ENCODE measurements at regions not wholly inside any gene's neighbourhood (a gene's known extent, or its start where the extent isn't known, plus 50 kb on each side); places are given as distances from the start of the nearest gene placed in this dataset.

DNA sequence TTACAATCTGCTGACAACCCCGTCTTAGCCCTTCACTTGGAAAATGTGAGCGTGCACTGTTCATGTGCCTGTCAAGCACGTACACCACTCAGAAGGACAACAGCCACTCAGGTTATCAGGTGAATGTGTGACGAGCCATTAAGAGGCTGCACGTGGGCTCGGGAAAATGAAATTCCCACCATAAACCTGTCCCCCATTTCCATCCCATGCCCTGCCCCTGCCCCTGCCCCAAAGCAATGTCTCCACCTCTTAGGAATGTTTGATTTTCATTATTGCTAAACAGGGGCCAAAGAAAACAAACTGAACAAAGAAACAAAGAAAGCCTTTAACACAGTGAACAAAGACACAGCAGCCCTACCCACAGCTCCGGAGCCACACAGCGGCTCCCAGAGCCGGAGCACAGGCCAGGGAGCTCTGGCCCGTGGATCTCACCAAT is 90.5 kb downstream of the TMEM18 start:
- no peak overlapping the region for H3K9ac ChIP-seq (ENCODE audit: control insufficient read depth, insufficient read depth, low read length)
- ATAC-seq: no peak
- H3K4me2 ChIP-seq (ENCODE audit: control insufficient read depth, insufficient read depth): no peak overlapping the region
- H3K79me2 ChIP-seq (ENCODE audit: control insufficient read depth, insufficient read depth, low read length): no peaks in the 10 kb centered on the region
- CTCF ChIA-PET: no interaction called here
- in situ Hi-C loops (cut with MboI) (no loop called here), intact Hi-C loops (cut with micrococcal nuclease; ENCODE audit: unreplicated experiment) (no loop called here)
- H3K27me3 ChIP-seq (replicated peaks in 1 of 2; ENCODE audit: control insufficient read depth in 2 of 2, insufficient read depth in 2 of 2, low read length in 1 of 2): peaks cover 0 to 1% of the 10 kb centered on the region in 2 experiments; a peak in 1 of 4 replicates
- H3K27ac ChIP-seq (ENCODE audit: control insufficient read depth, insufficient read depth): no peak overlapping the region
- H3K9me3 ChIP-seq (replicated peaks; ENCODE audit: control insufficient read depth, insufficient read depth, low read length): no peaks in the 10 kb centered on the region
- no TSS peak for BruUV-seq (replicated peaks)
- H3K36me3 ChIP-seq (ENCODE audit: control insufficient read depth in 2 of 2, insufficient read depth in 2 of 2, low read length in 1 of 2): no peaks in the 10 kb centered on the region
- RAD21 ChIA-PET (ENCODE audit: unreplicated experiment): no interaction called here
- FAIRE-seq: no peak
- H4K20me1 ChIP-seq (ENCODE audit: control insufficient read depth, insufficient read depth): no peaks in the 10 kb centered on the region
- no peak for DNase-seq (ENCODE audit: low read depth, low spot score)
- SMC1A ChIA-PET (ENCODE audit: uncharacterized antibody, unreplicated experiment): no interaction called here
- TF ChIP-seq HDAC2 (IDR thresholded peaks at IDR 0.05) (no peak), PAX8 (IDR thresholded peaks at IDR 0.05) (no peak), STAT3 (IDR thresholded peaks at IDR 0.05; ENCODE audit: low read depth, low read length) (no peak), NBN (IDR thresholded peaks at IDR 0.05) (no peak), SUZ12 (IDR thresholded peaks at IDR 0.05; ENCODE audit: unreplicated experiment) (no peak), EGR1 (IDR thresholded peaks at IDR 0.05; ENCODE audit: borderline replicate concordance in 1 of 2, low read depth in 2 of 2, low read length in 2 of 2) (no peak)
- H2AFZ ChIP-seq (ENCODE audit: control insufficient read depth, low read depth, low read length): no peak overlapping the region
- POLR2A ChIA-PET: no interaction called here
- peaks cover 10% of the 10 kb centered on the region; the same call in 1 of the 2 replicates for H3K4me1 ChIP-seq (ENCODE audit: control insufficient read depth, insufficient read depth, low read length)
- WGBS (ENCODE audit: insufficient coverage, insufficient replicate concordance, low lambda C conversion rate, missing lambda C conversion rate): 27% methylated on average over 10 of the region's 10 CpGs
- H3K4me3 ChIP-seq: no peak overlapping the region

DNA sequence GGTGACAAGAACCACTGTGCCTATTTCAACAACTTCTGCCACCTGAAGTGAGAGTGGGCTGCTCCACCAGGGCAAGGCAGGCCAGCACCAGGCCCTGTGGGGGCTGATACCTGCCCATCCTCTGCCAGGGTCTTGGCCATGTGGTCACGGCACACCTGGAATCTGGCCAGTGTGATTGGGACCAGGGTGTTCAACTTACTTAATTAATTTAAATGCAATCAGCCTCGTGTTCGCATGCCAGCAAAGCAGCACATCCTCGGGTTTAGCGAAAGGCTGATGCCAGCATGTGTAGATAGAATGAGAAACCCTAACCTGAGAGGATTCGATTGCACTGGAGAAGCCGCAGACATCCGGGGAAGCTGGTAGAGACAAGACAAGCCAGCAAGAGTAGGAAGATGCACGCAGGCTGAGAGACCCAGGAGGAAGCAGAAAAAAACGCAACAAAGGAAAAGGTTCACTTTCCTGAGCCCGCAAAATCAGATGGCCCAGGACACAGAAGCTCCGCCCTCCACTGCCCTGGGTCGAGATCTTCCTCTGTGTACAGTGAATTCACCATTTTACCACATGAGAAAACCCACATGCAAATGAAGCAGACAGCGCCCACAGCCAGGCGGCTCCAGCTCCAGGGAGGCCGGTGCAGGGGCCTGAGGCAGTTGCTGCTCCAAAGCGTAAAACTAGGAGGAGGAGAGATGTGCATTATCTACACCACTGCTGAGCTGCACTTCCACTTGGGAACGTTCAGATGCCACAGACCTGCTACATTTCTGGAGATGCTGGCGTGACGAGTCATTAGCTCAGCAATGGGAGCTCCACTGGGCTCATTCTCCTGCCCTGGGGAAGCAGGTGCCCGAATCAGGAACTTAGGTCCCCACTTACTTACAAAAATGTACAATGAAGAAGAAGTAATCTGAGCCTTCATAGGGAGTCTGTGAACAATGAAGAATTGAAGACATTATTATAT is 92.1 kb downstream of the TMEM18 start:
- in situ Hi-C loops (cut with MboI) (no loop called here), intact Hi-C loops (cut with micrococcal nuclease; ENCODE audit: unreplicated experiment) (no loop called here)
- TF ChIP-seq RUNX3 (IDR thresholded peaks at IDR 0.05; ENCODE audit: low read length): peak; percentile 48
- TF ChIP-seq, protein P1, sequence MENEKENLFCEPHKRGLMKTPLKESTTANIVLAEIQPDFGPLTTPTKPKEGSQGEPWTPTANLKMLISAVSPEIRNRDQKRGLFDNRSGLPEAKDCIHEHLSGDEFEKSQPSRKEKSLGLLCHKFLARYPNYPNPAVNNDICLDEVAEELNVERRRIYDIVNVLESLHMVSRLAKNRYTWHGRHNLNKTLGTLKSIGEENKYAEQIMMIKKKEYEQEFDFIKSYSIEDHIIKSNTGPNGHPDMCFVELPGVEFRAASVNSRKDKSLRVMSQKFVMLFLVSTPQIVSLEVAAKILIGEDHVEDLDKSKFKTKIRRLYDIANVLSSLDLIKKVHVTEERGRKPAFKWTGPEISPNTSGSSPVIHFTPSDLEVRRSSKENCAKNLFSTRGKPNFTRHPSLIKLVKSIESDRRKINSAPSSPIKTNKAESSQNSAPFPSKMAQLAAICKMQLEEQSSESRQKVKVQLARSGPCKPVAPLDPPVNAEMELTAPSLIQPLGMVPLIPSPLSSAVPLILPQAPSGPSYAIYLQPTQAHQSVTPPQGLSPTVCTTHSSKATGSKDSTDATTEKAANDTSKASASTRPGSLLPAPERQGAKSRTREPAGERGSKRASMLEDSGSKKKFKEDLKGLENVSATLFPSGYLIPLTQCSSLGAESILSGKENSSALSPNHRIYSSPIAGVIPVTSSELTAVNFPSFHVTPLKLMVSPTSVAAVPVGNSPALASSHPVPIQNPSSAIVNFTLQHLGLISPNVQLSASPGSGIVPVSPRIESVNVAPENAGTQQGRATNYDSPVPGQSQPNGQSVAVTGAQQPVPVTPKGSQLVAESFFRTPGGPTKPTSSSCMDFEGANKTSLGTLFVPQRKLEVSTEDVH (IDR thresholded peaks at IDR 0.05; ENCODE audit: low read depth, partially characterized antibody): no peak
- TF ChIP-seq POU2F2 (IDR thresholded peaks at IDR 0.05; ENCODE audit: borderline replicate concordance, low read depth, low read length): peak; percentile 81; the same call in 1 of the 3 replicates
- TF ChIP-seq RAD51 (IDR thresholded peaks at IDR 0.05): no peak
- H3K9me3 ChIP-seq (replicated peaks; ENCODE audit: control insufficient read depth, insufficient read depth, low read length): no peaks in the 10 kb centered on the region
- no peak overlapping the region for H2AFZ ChIP-seq (ENCODE audit: control insufficient read depth, low read depth, low read length)
- peak; percentile 89 for ATAC-seq
- no TSS peak for BruUV-seq (replicated peaks)
- ChIA-PET SMC1A (ENCODE audit: uncharacterized antibody, unreplicated experiment) (no interaction called here), POLR2A (no interaction called here), CTCF (no interaction called here), RAD21 (ENCODE audit: unreplicated experiment) (interaction anchor here (0.8 kb wide), 1 partner anchor 66 kb away, joined by 3 read pairs; no protein-coding TSS in a partner anchor)
- no peak overlapping the region for H3K27ac ChIP-seq (ENCODE audit: control insufficient read depth, insufficient read depth)
- no peaks in the 10 kb centered on the region for H3K36me3 ChIP-seq (ENCODE audit: control insufficient read depth in 2 of 2, insufficient read depth in 2 of 2, low read length in 1 of 2)
- no peaks in the 10 kb centered on the region for H4K20me1 ChIP-seq (ENCODE audit: control insufficient read depth, insufficient read depth)
- no peak overlapping the region for H3K9ac ChIP-seq (ENCODE audit: control insufficient read depth, insufficient read depth, low read length)
- H3K4me2 ChIP-seq (ENCODE audit: control insufficient read depth, insufficient read depth): peak overlapping the region; percentile 25; the same call in 1 of the 2 replicates
- no peak for DNase-seq (ENCODE audit: low read depth, low spot score)
- FAIRE-seq: peak; percentile 59
- H3K79me2 ChIP-seq (ENCODE audit: control insufficient read depth, insufficient read depth, low read length): no peaks in the 10 kb centered on the region
- 9% methylated on average over 21 of the region's 21 CpGs for WGBS (ENCODE audit: insufficient coverage, insufficient replicate concordance, low lambda C conversion rate, missing lambda C conversion rate)
- H3K27me3 ChIP-seq (replicated peaks in 1 of 2; ENCODE audit: control insufficient read depth in 2 of 2, insufficient read depth in 2 of 2, low read length in 1 of 2): no peaks in the 10 kb centered on the region
- peaks cover 10% of the 10 kb centered on the region; the same call in 1 of the 2 replicates for H3K4me1 ChIP-seq (ENCODE audit: control insufficient read depth, insufficient read depth, low read length)
- H3K4me3 ChIP-seq: no peak overlapping the region

Measured in GM12878 (cell line).